Cardiac fibroblast (primary cell): ENCODE measurements at regions not wholly inside any gene's neighbourhood (a gene's known extent, or its start where the extent isn't known, plus 50 kb on each side); places are given as distances from the start of the nearest gene placed in this dataset.

Source experiments
- DNase-seq, 2 donors: peaks; one replicate each; pipeline versions ENCODE4 v3.0.0 to v3.0.0-alpha.2; 2010; ENCODE audit warnings: low read depth in 2 of 2
- H3K4me3 ChIP-seq, 2 donors: replicated peaks in 1 of 2; 1 replicate in 1 of 2; 2 replicates in 1 of 2; pipeline ENCODE4 v1.5.1; 2011; ENCODE audit warnings: low read depth in 2 of 2, low read length in 2 of 2, mild to moderate bottlenecking in 2 of 2, moderate library complexity in 1 of 2
- CTCF ChIP-seq: IDR thresholded peaks from one replicate; pipeline ENCODE4 v1.5.1; 2011; ENCODE audit warnings: low read depth, mild to moderate bottlenecking, low read length, inconsistent platforms

- no peak overlapping the region for H3K4me3 ChIP-seq
- TF ChIP-seq CTCF, result no peak
- DNase-seq, result no peak
Observed at GRCh38 chr11:46202696-46203391, 74.6 kb upstream of the CREB3L1 start.

GRCh38 chr11:46202149-46202548 lies 75.3 kb upstream of the CREB3L1 start:
- no peak overlapping the region for H3K4me3 ChIP-seq
- DNase-seq, result no peak
- TF ChIP-seq CTCF, result no peak

GRCh38 chr11:46200537-46201281 lies 76.8 kb upstream of the CREB3L1 start:
- no peak for TF ChIP-seq CTCF
- no peak overlapping the region for H3K4me3 ChIP-seq
- peak in 1 of 2 donors; percentile 39 for DNase-seq

GRCh38 chr11:46198245-46199240 lies 77.3 kb upstream of the PHF21A start:
- TF ChIP-seq CTCF, result no peak
- DNase-seq, result no peak
- no peak overlapping the region for H3K4me3 ChIP-seq

GRCh38 chr11:46197421-46197820 lies 76.2 kb upstream of the PHF21A start:
- TF ChIP-seq CTCF, result no peak
- no peak for DNase-seq
- H3K4me3 ChIP-seq, result no peak overlapping the region

GRCh38 chr11:46188017-46188416 lies 66.8 kb upstream of the PHF21A start:
- DNase-seq, result no peak
- TF ChIP-seq CTCF, result no peak
- H3K4me3 ChIP-seq, result no peak overlapping the region
